ENCODE measurements at regions not wholly inside any gene's neighbourhood (a gene's known extent, or its start where the extent isn't known, plus 50 kb on each side); places are given as distances from the start of the nearest gene placed in this dataset.

GRCh38 chr5:3309538-3309937, 286.1 kb upstream of the IRX1 start:
- TF ChIP-seq CTCF (conservative IDR thresholded peaks at IDR 0.05; ENCODE audit: low read length), result no peak
- TF ChIP-seq EZH2phosphoT487 (IDR thresholded peaks at IDR 0.05; ENCODE audit: borderline replicate concordance), result no peak

Data from Loucy (cell line).